AG08396 (cell line): ENCODE measurements at regions not wholly inside any gene's neighbourhood (a gene's known extent, or its start where the extent isn't known, plus 50 kb on each side); places are given as distances from the start of the nearest gene placed in this dataset.
"Not testable (repeated sequence)": the region's sequence is repeated elsewhere in the genome, so short reads cannot be mapped to it uniquely, and the experiment has no call there.

Source experiments
- DNase-seq: peaks from one replicate; pipeline ENCODE4 v3.0.0; 2012; ENCODE audit warnings: low spot score, mixed read lengths

GRCh38 chr7:25665903-25666670, 437.8 kb upstream of the NPVF start:
- no peak for DNase-seq

GRCh38 chr7:25666671-25667060, 438.4 kb upstream of the NPVF start:
- DNase-seq = no peak

GRCh38 chr7:25669281-25669781, 441.0 kb upstream of the NPVF start:
- no peak for DNase-seq

- no peak for DNase-seq
Observed at GRCh38 chr7:25669961-25670841, 441.9 kb upstream of the NPVF start.

DNA sequence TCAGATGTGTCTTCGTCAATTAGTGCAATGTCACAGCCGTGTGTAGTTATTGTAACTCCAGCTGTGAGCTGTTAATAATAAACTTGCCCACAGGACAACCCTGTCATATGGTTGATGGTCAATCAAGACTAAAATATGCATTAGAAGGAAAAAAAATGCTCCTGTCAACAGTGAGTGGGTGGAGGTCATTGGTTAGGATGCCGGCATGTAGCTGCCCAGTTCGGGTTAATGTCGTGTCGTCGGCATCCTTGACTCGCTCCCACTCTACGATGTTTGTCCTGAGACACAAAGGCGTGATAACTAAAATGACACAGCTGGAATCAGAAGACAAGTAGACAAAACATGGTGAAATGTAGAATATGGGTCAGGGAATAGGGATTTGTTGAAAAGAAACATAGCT, 442.8 kb upstream of the NPVF start:
- DNase-seq = no peak

DNA sequence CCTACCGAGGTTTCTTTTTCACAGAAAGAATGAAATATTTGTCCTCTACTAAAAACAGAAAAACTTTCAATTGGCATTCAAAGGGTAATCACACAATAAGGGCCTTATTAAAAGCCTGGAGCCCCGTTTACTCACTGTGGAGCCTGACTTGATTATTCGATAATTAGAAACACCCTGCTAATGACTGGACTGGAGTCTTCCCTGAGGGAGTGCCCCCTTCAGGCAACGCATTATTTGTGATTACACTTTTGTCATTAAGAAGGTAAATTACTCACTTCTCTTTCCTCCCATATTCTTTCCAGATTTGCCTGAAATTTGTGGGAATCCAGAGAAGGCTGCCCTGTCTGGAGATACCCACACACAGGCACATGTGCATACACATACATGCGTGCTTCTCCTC, 444.2 kb upstream of the NPVF start:
- no peak for DNase-seq

- no peak for DNase-seq
Observed at GRCh38 chr7:25675789-25676474, 447.6 kb upstream of the NPVF start.

DNA sequence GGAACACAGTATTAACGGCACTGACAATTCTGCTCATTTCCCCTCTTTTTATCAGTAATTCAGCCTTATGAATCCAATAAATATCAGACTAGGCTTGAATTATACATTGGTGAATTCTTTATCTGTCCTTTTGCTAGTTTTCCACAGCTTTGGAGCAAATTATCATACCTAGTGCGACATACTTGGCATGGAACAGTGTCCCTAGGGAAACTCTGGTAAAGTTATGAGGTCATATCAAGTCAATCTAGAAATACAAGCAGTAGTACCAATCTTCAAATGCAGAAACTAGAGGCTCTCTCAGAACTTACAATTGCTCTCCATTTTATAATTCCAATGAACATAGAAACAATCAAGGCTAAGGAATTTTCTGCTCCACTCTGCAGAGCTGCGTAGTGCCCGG, 449.3 kb upstream of the NPVF start:
- no peak for DNase-seq

- DNase-seq = no peak
Observed at GRCh38 chr7:25678215-25678614, 449.9 kb upstream of the NPVF start.

- no peak for DNase-seq
Observed at GRCh38 chr7:25680636-25681035, 452.4 kb upstream of the NPVF start.

- DNase-seq = no peak
Observed at GRCh38 chr7:25684360-25684759, 456.1 kb upstream of the NPVF start.

GRCh38 chr7:25686493-25686892, 458.2 kb upstream of the NPVF start:
- no peak for DNase-seq

DNA sequence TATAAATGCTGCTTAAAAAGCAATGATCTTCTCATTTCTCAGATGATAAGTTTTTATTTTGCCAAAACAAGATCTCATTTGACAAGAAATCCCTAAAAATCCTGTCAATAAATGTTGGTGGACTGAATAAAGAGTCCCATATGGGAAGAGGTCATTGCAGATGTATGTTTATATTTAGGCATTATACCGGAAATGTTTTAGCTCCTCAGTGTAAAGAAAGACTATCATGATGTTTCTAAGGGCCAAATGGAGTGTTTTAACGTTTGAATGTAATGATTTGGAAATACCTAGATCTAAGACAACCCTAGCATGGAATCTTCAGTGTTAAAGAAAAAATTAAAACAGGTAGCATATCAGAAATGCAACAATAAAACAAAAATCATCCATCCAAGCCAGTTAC, 457.8 kb upstream of the NFE2L3 start:
- no peak for DNase-seq

DNA sequence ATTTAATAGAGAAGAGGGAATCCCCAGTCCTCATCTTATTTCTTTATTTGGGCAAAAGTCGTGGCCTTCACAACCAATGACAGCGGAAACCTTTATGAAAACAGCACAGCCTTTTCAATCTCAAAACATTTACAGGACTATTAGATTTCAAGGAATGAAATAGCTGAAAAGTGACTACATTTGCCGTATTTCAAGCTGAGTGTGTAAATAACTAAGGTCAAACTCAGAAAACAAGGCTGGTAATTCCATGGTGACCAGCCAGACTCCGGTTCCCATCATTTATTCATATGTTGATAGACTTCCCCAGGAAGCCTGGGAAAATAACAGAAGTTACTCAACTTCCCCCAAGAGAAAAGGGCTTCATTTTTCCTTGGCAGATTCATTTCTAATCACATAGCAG, 457.3 kb upstream of the NFE2L3 start:
- DNase-seq = no peak

GRCh38 chr7:25696571-25696970, 455.4 kb upstream of the NFE2L3 start:
- DNase-seq = no peak

DNA sequence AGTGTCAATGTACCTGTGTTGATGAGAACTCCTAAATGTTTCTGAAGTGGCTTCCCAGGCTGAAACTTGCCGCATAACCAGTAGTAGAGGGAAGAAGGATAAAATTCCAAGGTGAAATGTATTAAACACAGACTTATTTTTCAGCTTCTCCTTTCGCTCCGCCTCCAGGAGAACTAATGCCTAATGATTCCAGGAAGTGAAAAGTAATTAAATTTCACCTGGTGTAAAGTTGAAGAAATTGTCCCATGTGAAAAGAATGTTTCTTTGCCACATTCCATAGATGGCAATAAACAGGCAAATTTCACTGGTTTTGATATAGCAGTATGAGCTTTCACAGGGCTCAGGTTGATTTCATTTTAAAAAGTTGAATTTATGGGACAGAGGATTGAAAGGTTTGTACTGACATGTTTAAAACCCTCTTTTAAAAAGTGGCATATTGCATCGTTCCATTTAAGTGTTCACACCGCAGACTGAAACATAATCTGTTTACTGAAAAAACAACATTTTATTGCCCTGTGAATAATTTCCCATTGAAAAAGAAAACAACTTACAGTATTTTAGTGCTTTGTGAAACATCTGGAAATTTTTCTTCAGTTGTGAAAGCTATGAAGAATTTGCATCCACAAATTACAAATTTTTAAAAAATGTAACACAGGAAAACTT, 453.4 kb upstream of the NFE2L3 start:
- DNase-seq = no peak

DNA sequence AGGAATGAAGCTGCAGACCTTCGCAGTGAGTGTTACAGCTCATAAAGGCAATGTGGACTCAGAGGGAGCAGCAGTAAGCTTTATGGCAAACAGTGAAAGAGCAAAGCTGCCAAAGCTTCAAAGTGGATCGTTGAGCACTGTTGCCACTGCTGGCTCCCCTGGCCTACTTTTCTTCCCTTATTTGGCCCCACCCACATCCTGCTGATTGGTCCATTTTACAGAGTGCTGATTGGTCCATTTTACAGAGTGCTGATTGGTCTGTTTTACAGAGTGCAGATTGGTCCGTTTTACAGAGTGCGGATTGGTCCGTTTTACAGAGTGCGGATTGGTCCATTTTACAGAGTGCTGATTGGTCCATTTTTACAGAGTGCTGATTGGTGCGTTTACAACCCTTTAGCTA, 451.9 kb upstream of the NFE2L3 start:
- DNase-seq = not testable (repeated sequence)

GRCh38 chr7:25704413-25704812, 447.6 kb upstream of the NFE2L3 start:
- no peak for DNase-seq

DNA sequence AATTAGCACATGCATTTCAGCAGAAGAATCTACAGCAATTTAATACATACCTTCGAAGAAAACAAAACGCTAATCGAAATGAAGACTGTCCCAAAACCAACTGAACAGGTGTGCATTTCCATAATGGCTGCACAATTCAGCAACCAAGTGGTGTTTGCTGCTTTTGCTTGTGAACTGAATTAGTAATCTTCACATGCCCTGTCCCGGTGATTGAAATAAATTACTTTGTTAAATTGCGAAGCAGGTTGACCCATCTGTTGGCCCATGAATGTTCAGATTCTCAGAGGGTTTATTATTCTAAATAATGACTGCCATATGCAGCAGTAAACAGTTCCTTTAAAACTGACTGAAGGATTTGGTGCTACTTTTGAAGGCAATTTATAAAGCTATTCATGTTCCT, 445.2 kb upstream of the NFE2L3 start:
- DNase-seq = no peak

DNA sequence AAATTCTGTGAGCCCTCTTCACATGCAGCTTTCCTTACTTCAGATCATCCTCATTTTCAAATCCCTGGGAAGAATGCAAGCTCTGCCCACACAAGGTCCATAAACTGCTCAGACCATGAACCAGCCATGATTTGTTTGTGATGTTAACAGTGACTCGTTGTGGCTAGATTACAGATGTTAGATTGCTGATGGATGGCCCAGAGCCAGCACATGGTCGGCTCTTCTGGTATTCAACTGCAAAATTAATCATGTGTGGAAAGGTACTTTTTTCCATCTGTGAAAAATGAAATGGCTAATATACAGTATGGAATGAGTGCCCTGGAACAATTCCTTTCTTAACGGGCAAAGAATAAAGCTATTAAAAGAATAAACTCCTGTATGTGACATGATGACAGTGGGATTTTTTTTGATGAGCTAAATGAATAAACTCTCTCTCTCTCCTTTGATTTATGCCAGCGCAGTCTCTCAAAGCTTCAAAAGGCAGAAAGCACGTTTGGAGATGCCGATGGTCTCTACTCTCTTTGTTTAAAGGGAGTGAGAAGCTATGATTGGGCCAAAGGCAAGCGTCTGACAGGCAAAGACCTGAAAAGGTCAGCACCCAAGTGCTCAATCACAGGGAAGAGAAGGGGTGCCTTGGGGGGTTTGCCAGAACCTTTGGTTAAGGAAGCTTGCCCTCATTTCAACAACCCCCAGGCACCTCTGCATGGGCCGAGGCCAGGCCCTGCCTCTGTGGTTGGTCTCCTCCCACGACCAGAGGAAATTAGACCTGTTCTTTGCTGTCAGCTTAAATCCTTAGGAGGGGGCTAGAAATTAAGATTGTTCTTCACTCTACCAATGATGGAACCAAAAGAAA, 444.0 kb upstream of the NFE2L3 start:
- no peak for DNase-seq

GRCh38 chr7:25710959-25711358, 441.0 kb upstream of the NFE2L3 start:
- no peak for DNase-seq
